Skin epidermis (tissue), 12 donors: ENCODE measurements at regions not wholly inside any gene's neighbourhood (a gene's known extent, or its start where the extent isn't known, plus 50 kb on each side); places are given as distances from the start of the nearest gene placed in this dataset.
A peak's percentile ranks its signal among the peaks of the same experiment; 100 is the strongest.

Experiments
- H3K27ac ChIP-seq, 21 experiments: fragments of 200-600 bp; sonication (generic) in 11 of 21; one replicate each; pipeline ENCODE4 v1.5.0; 2020; ENCODE audit warnings: mild to moderate bottlenecking in 3 of 21, inconsistent platforms in 2 of 21, moderate library complexity in 2 of 21
- H3K4me3 ChIP-seq, 7 experiments: fragments of 200-600 bp; sonication (generic) in 2 of 7; one replicate each; pipeline ENCODE4 v1.5.0; 2020; ENCODE audit warnings: inconsistent platforms in 2 of 7, mild to moderate bottlenecking in 2 of 7, moderate library complexity in 1 of 7

GRCh38 chr13:72145383-72145782 is 278.4 kb upstream of the DACH1 start:
- Histone ChIP-seq H3K27ac (no peak overlapping the region), H3K4me3 (no peak overlapping the region)

DNA sequence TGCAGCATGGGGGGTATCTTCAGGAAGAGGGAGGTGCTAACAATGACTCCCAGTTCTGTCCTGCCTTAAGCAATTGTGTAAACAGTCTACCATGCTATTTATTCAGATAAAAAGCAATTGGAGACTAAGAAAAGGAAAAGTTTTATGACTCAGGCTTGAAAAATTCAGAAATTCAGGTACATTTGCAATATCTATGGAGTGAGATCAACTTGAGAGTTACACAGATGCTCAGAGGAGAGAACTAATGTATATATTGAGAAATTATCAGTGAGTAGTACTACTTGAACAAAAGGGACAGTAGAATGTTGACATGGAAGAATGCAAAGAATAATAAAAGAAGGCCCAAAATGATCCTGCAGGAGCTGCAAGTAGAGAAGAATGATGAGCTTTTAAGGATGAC is 277.6 kb upstream of the DACH1 start:
- no peak overlapping the region for H3K27ac ChIP-seq
- H3K4me3 ChIP-seq: no peak overlapping the region

DNA sequence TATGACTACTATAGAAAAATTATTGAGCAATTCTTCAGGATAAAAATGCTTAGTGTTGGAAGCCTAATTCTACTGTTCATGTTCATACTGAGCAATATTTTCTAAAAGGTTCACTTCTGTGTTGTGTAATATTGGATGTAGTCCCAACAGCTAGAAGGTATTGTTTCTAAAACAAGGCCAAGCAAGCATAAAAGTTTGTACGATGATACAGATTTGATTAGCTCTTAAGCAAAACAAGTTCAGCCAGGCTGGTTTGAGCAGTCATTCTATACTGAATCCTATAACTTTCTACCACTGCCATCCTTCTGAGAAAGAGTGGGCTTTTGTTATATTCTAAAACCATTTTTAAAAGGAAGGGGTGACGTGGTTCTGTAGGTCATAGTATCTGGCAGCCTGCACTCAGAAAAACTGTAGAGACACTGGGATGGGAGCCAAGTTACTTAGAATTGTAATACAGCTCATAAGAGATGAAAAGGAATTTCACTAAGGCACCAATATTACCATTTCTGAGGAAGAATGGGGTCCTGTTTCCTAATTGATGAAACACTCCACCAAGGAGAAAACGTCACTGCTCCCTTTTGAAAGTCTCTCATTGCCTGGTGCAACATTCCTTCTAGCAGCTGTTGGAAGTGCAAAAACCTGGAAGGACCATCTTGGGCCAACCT is 275.0 kb upstream of the DACH1 start:
- Histone ChIP-seq H3K4me3 (no peak overlapping the region), H3K27ac (peak overlapping the region in 5 of 21 experiments; percentile 9 to 47 (median 22))

DNA sequence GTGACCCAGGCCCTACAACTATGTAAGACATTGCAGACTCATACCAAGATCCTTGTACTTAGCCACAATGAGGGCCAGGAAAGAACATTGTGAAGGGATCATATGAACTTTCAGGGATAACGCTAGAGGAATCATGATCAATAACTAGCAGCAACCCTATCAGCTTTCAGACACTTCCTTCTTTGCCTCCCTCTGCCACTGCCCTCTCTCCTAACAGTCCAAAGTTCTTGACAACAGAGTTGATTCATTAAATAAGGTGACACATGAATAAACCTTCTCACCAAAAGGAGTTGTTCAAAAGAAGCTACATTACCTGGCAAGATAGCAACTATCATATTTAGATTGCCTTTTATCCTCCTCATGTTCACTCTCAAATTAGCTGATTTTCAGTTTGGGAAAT is 272.2 kb upstream of the DACH1 start:
- no peak overlapping the region for H3K27ac ChIP-seq
- H3K4me3 ChIP-seq: no peak overlapping the region

DNA sequence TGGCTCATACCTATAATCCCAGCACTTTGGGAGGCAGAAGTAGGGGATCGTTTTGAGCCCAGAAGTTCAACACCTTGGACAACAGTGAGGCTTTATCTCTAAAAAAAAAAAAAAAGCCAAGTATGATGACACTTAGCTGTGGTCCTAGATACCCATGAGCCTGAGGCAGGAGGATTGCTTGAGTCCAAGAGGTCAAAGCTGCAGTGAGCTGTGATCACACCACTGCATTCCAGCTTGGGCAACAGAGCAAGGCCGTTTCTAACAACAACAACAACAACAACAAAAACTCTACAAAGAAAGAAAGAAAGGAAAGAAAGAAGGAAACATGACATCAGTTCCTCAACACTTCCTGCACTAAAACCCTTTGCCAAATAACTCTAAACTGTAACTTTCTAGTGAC is 265.1 kb upstream of the DACH1 start:
- Histone ChIP-seq H3K27ac (no peak overlapping the region), H3K4me3 (no peak overlapping the region)

DNA sequence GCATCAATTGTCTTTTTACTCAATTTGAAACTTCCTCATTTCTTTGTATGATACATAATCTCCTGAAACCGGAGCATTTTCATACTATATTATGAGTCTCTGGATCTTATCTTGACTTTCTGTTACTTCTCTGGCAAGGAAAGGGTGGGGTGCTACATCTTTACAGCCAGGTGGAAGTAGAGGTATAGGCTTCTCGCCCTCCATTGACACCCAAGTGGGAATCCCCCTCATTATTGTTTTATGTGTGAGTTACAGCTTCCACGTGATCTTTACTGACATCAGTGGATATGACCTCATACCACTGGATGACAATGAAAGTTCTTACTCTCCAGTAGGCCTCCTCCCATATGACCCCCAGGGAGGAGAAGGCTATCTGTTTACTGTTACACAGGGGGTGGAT is 262.1 kb upstream of the DACH1 start:
- Histone ChIP-seq H3K4me3 (no peak overlapping the region), H3K27ac (no peak overlapping the region)

DNA sequence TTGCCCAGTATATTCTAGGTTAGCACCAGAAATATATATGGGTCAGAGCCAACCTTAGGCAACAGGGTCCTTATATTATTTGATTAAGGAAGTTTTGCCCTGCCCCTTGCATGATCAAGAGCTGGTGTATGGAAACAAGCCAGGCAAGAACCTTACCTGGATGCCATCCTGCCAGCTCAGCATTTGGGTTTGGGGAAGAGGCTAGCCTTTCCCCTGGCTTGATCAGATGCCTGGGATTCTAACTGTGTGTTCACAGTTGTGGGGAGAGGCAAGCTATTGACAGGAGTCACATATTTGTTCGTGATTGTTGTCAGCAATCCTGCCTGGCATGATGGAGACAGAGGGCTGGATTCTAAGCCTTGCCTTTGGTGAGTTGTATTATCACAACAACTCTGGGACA is 260.0 kb upstream of the DACH1 start:
- Histone ChIP-seq H3K4me3 (no peak overlapping the region), H3K27ac (peak overlapping the region in 3 of 21 experiments; percentile 26 to 39 (median 39))

DNA sequence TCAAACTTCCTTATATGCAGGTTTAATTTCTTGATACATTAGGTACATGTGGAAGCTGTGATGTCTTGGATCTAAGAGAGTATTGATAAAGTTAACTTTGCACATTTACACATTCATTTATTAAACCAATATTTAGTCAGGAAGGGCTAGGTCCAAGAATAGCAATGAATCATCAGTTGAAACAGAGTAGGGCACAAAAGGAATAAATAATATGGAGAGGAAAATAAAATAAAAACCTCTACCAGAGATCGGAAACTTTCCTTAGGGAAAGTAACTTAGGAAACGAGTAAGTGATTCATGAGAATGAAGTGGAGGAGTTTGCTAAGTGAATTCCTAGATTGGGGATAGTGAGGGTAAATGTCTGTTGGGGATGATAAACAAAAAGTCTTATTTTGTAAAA is 259.4 kb upstream of the DACH1 start:
- Histone ChIP-seq H3K4me3 (no peak overlapping the region), H3K27ac (peak overlapping the region in 3 of 21 experiments; percentile 26 to 39 (median 39))

DNA sequence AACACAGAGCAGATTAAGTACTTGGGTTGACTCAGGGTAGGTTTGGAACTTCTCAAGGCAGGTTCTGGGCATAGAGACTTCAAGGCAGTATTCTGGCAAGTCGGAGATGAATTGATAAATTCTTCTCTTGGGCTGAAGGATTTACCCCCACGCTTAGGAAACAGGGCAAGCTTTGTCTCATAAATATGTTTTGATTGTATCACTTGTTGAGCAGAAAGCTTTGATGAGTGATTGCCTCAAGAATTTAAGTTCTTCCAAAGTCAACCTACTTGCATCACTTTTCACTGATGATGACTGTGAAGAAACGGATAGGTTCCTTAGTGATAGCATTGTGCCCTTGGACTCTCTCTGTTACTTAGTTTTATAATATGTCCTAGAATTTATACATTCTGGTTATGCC is 258.6 kb upstream of the DACH1 start:
- peak overlapping the region in 1 of 21 experiments; percentile 21 for H3K27ac ChIP-seq
- H3K4me3 ChIP-seq: no peak overlapping the region

GRCh38 chr13:72122661-72123255 is 255.8 kb upstream of the DACH1 start:
- Histone ChIP-seq H3K27ac (no peak overlapping the region), H3K4me3 (no peak overlapping the region)

DNA sequence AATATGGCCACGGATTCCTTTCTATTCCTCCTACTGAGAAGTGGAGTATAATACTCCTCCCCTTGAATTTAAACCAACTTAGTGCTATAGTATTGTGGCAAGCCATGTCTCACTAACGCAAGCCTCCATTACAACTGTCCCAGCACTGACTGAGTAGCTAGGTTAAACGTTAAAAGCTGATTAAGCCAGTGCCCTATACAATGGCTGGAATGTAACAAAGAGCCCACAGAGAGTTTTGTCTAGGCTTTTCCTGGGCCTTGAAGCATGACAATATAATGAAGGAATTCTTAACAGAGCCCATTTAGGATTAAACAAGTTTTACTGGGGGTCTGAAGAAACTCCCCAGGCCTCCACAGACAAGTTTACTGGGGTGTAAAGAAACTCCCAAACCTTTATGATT is 254.5 kb upstream of the DACH1 start:
- Histone ChIP-seq H3K4me3 (no peak overlapping the region), H3K27ac (no peak overlapping the region)

DNA sequence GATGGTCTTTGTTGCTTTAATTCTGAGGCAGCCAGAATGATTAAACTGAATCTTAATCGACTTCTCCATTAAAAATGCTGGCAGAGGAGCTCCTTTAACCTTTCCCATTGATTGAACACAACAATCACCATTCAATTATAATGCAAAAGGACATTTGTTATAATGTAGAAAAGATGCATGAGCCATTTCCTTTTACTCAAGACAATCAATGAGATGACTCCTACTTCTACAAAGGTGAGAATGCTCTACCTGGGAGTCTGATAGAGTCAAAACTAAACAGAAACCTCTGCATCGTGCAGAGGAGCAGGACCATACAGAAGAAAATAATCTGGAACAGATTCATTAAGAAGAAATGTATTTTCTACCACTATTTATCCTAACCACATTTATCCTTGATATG is 253.6 kb upstream of the DACH1 start:
- no peak overlapping the region for H3K27ac ChIP-seq
- H3K4me3 ChIP-seq: no peak overlapping the region

DNA sequence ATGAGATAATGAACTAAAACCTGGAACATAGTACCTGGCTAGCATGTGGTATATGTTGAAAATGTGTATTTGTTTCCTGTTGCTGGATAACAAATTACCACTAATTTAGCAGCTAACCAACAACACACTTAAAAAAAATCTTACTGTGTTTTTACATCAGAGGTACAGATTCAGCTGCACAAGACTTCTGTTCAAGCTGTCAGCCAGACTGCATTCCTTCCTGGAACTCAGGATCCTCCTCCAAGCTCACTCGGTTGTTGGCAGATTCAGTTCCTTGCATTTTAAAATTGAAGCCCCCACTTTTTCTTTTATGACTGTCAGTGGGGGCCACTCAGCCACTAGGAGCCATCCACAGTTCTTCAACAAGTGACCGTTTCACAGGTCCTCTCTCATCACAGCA is 246.9 kb upstream of the DACH1 start:
- no peak overlapping the region for H3K4me3 ChIP-seq

DNA sequence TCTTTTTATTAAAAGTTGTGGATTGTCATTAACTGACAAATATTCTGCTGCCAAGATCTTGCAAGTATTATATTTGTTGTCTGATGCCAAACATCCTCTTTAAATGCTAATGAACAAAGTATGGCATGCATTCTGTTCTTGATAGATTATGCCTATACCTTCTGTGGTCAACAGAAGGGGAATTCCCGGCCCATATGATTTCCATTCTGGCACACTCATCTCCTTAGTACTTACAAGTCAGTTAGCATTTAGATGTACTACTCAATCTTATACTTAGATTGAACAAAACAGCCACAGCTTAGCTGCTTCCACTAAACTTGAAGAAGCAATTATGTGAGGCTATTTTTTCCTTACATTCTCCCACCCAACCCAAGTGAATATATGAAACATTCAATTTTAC is 246.1 kb upstream of the DACH1 start:
- Histone ChIP-seq H3K27ac (no peak overlapping the region), H3K4me3 (no peak overlapping the region)

More for the DNA sequence above, 246.9 kb upstream of the DACH1 start:
- no peak overlapping the region for H3K27ac ChIP-seq

DNA sequence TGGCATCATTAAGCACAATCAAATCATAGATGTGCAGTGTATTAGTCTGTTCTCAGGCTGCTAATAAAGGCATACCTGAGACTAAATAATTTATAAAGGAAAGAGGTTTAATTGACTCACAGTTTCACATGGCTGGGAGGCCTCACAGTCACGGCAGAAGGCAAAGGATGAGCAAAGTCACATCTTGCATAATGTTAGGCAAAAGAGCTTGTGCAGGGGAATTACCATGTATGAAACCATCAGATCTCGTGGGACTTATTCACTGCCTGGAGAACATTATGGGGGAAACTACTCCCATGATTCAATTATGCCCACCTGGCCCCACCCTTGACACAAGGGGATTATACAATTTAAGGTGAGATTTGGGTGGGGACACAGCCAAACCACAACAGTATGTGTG is 245.2 kb upstream of the DACH1 start:
- Histone ChIP-seq H3K4me3 (no peak overlapping the region), H3K27ac (no peak overlapping the region)

GRCh38 chr13:72109863-72110262 is 242.9 kb upstream of the DACH1 start:
- no peak overlapping the region for H3K4me3 ChIP-seq
- H3K27ac ChIP-seq: no peak overlapping the region

DNA sequence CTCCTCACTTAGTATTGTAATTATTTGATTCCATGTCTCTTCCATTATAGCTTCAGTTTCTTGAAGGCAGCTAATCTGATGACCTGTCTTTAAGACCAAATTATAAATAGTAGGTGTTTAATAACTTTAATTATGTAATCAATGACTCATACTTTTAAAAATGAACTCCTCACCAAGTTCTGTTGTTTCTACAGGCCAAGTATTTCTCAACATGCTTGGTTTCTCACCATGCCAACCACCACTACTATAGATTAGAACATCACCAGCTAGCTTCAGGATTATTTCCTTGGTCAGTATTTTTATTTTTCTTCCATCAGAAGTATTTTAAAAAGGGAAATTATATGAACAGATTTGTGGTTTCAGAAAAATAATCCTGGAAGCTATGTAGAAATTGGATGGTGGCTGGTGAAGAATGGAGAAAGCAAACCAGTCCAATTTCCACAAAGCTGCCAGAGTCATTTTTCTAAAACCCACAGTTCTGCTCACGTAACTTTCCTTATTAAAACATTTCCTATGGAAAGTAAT is 237.7 kb upstream of the DACH1 start:
- Histone ChIP-seq H3K27ac (no peak overlapping the region), H3K4me3 (no peak overlapping the region)

- H3K27ac ChIP-seq: no peak overlapping the region
- H3K4me3 ChIP-seq: no peak overlapping the region
Measured at GRCh38 chr13:72101768-72102400, 234.9 kb upstream of the DACH1 start.

GRCh38 chr13:72100339-72100738 is 233.3 kb upstream of the DACH1 start:
- H3K27ac ChIP-seq: no peak overlapping the region
- H3K4me3 ChIP-seq: no peak overlapping the region

- Histone ChIP-seq H3K4me3 (no peak overlapping the region), H3K27ac (no peak overlapping the region)
Measured at GRCh38 chr13:72097568-72097967, 230.6 kb upstream of the DACH1 start.

- no peak overlapping the region for H3K27ac ChIP-seq
- no peak overlapping the region for H3K4me3 ChIP-seq
Measured at GRCh38 chr13:72093262-72093661, 226.3 kb upstream of the DACH1 start.
